GM12891 (cell line): ENCODE measurements at regions not wholly inside any gene's neighbourhood (a gene's known extent, or its start where the extent isn't known, plus 50 kb on each side); places are given as distances from the start of the nearest gene placed in this dataset.

Experiments
- PAX5 ChIP-seq: IDR thresholded peaks from 2 replicates; pipeline ENCODE4 v1.6.1; 2011; ENCODE audit warnings: low read length, moderate library complexity, mild to moderate bottlenecking; ENCODE audit not compliant: insufficient read depth, severe bottlenecking
- POLR2A ChIP-seq: IDR thresholded peaks from 2 replicates; pipeline ENCODE4 v1.6.1; 2011; ENCODE audit warnings: low read depth, low read length, control low read depth
- POLR2AphosphoS5 ChIP-seq: IDR thresholded peaks from 2 replicates; pipeline ENCODE4 v1.6.1; 2011; ENCODE audit warnings: low read depth, low read length, control low read depth
- POU2F2 ChIP-seq: IDR thresholded peaks from 2 replicates; pipeline ENCODE4 v1.6.1; 2011; ENCODE audit warnings: low read depth, mild to moderate bottlenecking, control low read depth, low read length, moderate library complexity
- SPI1 ChIP-seq: IDR thresholded peaks from 2 replicates; pipeline ENCODE4 v1.6.1; 2011; ENCODE audit warnings: low read depth, low read length, control low read depth
- TAF1 ChIP-seq: IDR thresholded peaks from 2 replicates; pipeline ENCODE4 v1.6.1; 2011; ENCODE audit warnings: low read depth, low read length, control low read depth

DNA sequence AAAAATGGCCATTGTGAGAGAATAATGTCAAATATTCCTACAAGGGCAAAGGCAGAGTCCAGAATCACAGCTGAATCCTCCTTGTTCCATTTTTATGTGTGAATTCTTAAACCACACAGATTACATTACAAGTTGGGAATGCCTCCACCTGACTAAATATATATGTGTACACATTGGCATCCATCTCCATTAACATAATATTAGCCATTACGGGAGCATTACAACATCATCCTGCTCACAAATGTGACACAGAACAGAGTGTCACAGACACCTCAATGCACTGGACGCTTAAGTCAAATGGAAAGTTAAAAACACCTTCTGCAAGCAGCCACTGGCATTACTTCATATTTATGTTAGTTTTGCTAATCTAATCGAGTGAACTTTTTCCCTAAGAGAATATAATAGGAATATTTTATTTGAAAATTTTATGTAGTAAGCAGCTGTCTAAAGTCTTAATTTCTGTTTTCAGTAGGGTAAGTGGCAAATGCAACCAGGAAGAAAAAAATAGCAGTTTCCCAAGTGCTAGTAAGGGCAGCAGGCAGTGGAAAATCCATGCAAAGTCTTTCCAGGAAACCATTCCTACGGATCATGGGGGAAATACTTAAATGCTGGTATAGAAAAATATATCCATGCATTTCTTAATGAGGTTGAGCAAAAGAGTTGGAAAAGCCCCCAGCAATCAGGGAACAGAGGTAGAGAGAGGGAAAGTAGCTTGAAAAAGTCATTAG lies 255.6 kb downstream of the OSR1 start:
- TF ChIP-seq POLR2A (no peak), SPI1 (no peak), POLR2AphosphoS5 (no peak), TAF1 (no peak), POU2F2 (no peak), PAX5 (no peak)
